ENCODE measurements at regions not wholly inside any gene's neighbourhood (a gene's known extent, or its start where the extent isn't known, plus 50 kb on each side); places are given as distances from the start of the nearest gene placed in this dataset.
"Not testable (repeated sequence)": the region's sequence is repeated elsewhere in the genome, so short reads cannot be mapped to it uniquely, and the experiment has no call there.

DNA sequence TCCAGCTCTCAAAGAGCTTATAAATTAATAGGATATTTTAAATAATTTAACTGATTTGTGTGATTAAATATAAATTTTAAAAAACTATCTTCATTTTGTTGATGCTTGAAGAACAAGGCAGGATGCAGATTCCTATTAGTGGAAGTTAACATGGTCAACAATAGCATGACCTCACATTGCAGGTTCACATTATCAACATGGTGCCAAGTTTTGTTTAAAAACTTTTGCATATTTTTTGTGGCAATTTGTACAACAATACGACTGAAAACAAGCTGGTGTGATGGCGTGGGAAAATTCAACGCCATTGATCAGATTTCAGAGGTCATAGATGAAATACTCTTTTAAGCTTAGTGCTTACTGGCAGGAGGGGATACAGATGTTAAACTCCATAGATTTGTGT, 114.1 kb upstream of the MYO10 start:
- WGBS, 2 donors: 69 to 87% methylated on average over 3 of the region's 3 CpGs
- H3K4me1 ChIP-seq (ENCODE audit: control insufficient read depth in 1 of 2, insufficient read depth in 2 of 2, low read length in 2 of 2): no peaks in the 10 kb centered on the region
- H3K27me3 ChIP-seq (ENCODE audit: control insufficient read depth in 1 of 2, insufficient read depth in 2 of 2, low read length in 1 of 2): no peaks in the 10 kb centered on the region
- H3K4me3 ChIP-seq (ENCODE audit: low read length in 2 of 2): no peak overlapping the region
- DNase-seq: no peak
- H3K36me3 ChIP-seq (ENCODE audit: control insufficient read depth in 1 of 2, insufficient read depth in 2 of 2, low read length in 1 of 2): no peaks in the 10 kb centered on the region
- no peak for ATAC-seq (ENCODE audit: low FRiP score)
- no peaks in the 10 kb centered on the region for H3K9me3 ChIP-seq (ENCODE audit: control insufficient read depth, low read length)
- intact Hi-C loops (cut with DNase I): no loop called here
- H3K27ac ChIP-seq (ENCODE audit: low read depth in 1 of 2, low read length in 2 of 2): no peak overlapping the region

DNA sequence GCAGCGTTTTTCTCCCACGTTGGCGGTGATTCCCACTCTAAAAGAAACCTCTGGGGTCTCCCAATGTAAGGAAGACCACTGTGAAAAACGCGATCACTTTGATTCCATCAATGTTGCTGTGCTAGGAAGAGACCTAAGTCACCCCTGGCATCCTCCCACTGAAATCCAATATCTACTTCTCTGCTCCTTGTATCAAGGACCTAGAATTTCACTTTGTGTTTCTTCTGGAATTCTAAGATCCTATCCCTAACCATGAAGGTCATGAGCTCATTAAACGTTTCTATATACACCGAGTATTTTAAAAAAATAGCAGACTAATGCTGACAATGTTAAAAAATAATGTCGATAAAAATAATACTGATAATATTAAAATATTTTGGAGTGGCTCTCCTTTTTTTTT, 118.8 kb upstream of the MYO10 start:
- Histone ChIP-seq H3K36me3 (ENCODE audit: control insufficient read depth in 1 of 2, insufficient read depth in 2 of 2, low read length in 1 of 2) (no peaks in the 10 kb centered on the region), H3K4me1 (ENCODE audit: control insufficient read depth in 1 of 2, insufficient read depth in 2 of 2, low read length in 2 of 2) (peaks cover 0 to 4% of the 10 kb centered on the region in 2 donors), H3K9me3 (ENCODE audit: control insufficient read depth, low read length) (no peaks in the 10 kb centered on the region), H3K27ac (ENCODE audit: low read depth in 1 of 2, low read length in 2 of 2) (no peak overlapping the region), H3K4me3 (ENCODE audit: low read length in 2 of 2) (no peak overlapping the region), H3K27me3 (ENCODE audit: control insufficient read depth in 1 of 2, insufficient read depth in 2 of 2, low read length in 1 of 2) (no peaks in the 10 kb centered on the region)
- 70 to 72% methylated on average over 8 of the region's 8 CpGs for WGBS, 2 donors
- DNase-seq (no peak), ATAC-seq (ENCODE audit: low FRiP score) (no peak)
- intact Hi-C loops (cut with DNase I): no loop called here

DNA sequence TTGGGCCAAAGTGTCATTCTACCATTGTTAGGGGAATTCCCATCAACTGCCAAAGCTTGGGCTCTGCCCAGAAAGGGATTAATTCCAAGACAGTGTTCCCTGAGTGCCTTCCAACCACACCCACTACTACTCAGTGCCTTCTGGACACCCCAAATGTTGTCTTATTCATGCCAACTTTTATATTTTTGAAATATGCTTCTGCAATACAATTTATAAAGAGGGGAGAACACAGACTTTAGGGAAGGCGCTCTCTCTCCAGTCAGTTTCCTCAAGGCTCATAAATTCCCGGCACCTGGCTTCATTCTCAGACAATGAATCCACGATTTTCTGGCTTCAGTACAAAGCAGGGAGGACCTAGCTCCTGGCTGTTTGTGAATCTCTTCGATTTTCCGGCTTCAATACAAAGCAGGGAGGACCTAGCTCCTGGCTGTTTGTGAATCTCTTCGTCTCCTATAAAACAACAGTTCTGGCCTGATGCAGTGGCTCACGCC, 120.1 kb upstream of the MYO10 start:
- Histone ChIP-seq H3K27ac (ENCODE audit: low read depth in 1 of 2, low read length in 2 of 2) (no peak overlapping the region), H3K4me3 (ENCODE audit: low read length in 2 of 2) (no peak overlapping the region), H3K27me3 (ENCODE audit: control insufficient read depth in 1 of 2, insufficient read depth in 2 of 2, low read length in 1 of 2) (no peaks in the 10 kb centered on the region), H3K4me1 (ENCODE audit: control insufficient read depth in 1 of 2, insufficient read depth in 2 of 2, low read length in 2 of 2) (peaks cover 0 to 4% of the 10 kb centered on the region in 2 donors), H3K36me3 (ENCODE audit: control insufficient read depth in 1 of 2, insufficient read depth in 2 of 2, low read length in 1 of 2) (no peaks in the 10 kb centered on the region), H3K9me3 (ENCODE audit: control insufficient read depth, low read length) (no peaks in the 10 kb centered on the region)
- ATAC-seq (ENCODE audit: low FRiP score) (peak; percentile 16), DNase-seq (no peak)
- WGBS, 2 donors: 76 to 80% methylated on average over 7 of the region's 7 CpGs
- intact Hi-C loops (cut with DNase I): no loop called here

DNA sequence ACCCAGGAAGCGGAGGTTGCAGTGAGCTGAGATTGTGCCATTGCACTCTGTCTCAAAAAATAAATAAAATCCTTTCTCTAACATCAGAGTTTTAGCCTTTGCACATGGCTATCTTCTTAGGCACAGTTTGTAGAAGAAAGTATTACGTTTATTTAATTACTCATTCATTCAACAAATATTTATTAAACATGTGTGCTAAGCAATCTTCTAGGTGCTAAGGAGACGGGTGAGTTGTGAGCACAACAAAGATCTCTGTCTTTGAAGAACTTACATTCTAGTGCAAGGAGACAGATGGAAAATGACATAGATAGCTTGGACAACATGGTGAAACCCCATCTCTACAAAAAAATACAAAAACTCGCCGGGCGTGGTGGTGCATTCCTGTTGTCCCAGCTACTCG, 122.3 kb upstream of the MYO10 start:
- no peak for DNase-seq
- intact Hi-C loops (cut with DNase I): no loop called here
- no peak overlapping the region for H3K27ac ChIP-seq (ENCODE audit: low read depth in 1 of 2, low read length in 2 of 2)
- no peaks in the 10 kb centered on the region for H3K9me3 ChIP-seq (ENCODE audit: control insufficient read depth, low read length)
- peaks cover 0 to 4% of the 10 kb centered on the region in 2 donors for H3K4me1 ChIP-seq (ENCODE audit: control insufficient read depth in 1 of 2, insufficient read depth in 2 of 2, low read length in 2 of 2)
- no peaks in the 10 kb centered on the region for H3K36me3 ChIP-seq (ENCODE audit: control insufficient read depth in 1 of 2, insufficient read depth in 2 of 2, low read length in 1 of 2)
- no peak for ATAC-seq (ENCODE audit: low FRiP score)
- 76 to 81% methylated on average over 7 of the region's 7 CpGs for WGBS, 2 donors
- no peak overlapping the region for H3K4me3 ChIP-seq (ENCODE audit: low read length in 2 of 2)
- H3K27me3 ChIP-seq (ENCODE audit: control insufficient read depth in 1 of 2, insufficient read depth in 2 of 2, low read length in 1 of 2): no peaks in the 10 kb centered on the region

DNA sequence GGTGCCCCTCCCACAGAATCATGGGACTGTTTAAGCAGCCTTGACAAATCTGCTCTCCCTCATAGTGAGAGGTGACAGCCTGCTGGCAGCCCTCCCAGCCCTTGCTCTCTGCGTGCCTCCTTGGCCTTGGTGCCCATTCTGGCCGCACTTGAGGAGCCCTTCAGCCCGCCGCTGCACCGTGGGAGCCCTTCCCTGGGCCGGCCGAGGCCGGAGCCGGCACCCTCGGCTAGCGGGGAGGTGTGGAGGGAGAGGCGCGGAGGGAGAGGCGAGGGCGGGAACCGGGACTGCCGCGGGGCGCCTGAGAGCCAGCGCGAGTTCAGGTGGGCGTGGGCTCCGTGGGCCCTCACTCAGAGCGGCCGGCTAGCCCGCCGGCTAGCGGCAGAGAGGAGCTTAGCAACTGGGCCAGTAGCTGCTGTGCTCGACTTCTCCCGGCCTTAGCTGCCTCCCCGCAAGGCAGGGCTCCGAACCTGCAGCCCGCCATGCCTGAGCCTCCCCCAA, 125.9 kb upstream of the MYO10 start:
- no peak overlapping the region for H3K4me3 ChIP-seq (ENCODE audit: low read length in 2 of 2)
- intact Hi-C loops (cut with DNase I): no loop called here
- no peaks in the 10 kb centered on the region for H3K36me3 ChIP-seq (ENCODE audit: control insufficient read depth in 1 of 2, insufficient read depth in 2 of 2, low read length in 1 of 2)
- no peak overlapping the region for H3K27ac ChIP-seq (ENCODE audit: low read depth in 1 of 2, low read length in 2 of 2)
- DNase-seq (no peak), ATAC-seq (ENCODE audit: low FRiP score) (no peak)
- H3K9me3 ChIP-seq (ENCODE audit: control insufficient read depth, low read length): no peaks in the 10 kb centered on the region
- 89 to 94% methylated on average over 26 to 33 of the region's 33 CpGs for WGBS, 2 donors
- no peaks in the 10 kb centered on the region for H3K27me3 ChIP-seq (ENCODE audit: control insufficient read depth in 1 of 2, insufficient read depth in 2 of 2, low read length in 1 of 2)
- H3K4me1 ChIP-seq (ENCODE audit: control insufficient read depth in 1 of 2, insufficient read depth in 2 of 2, low read length in 2 of 2): peaks cover 0 to 4% of the 10 kb centered on the region in 2 donors

DNA sequence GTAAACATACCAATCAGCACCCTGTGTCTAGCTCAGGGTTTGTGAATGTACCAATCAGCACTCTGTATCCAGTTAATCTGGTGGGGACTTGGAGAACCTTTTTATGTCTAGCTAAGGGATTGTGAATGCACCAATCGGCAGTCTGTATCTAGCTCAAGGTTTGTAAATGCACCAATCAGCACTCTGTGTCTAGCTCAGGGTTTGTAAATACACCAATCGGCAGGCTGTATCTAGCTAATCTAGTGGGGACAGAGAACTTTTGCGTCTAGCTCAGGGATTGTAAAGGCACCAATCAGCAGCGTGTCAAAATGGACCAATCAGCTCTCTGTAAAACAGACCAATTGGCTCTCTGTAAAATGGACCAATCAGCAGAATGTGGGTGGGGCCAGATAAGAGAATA, 126.7 kb upstream of the MYO10 start:
- H3K27ac ChIP-seq (ENCODE audit: low read depth in 1 of 2, low read length in 2 of 2): not testable (repeated sequence)

DNA sequence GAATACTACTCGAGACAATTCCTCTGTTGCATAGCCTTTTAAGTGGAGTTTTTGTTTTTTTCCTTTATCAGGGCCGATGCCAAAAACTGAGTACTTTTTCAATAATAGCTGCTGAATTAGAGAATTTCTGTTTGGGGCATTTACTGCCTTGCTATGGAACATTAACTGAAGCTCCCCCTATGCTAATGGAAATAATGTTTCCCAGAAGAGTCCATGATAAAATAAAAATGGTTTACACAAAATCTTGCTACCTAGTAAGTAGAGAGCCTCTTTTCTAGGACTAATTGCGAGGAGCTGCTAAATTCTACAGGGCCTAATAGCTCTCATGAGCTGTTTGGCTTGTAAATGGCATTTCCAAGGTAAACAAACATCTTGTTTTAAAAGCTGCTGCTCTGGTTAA, 128.2 kb upstream of the MYO10 start:
- Histone ChIP-seq H3K4me3 (ENCODE audit: low read length in 2 of 2) (no peak overlapping the region), H3K27ac (ENCODE audit: low read depth in 1 of 2, low read length in 2 of 2) (no peak overlapping the region), H3K9me3 (ENCODE audit: control insufficient read depth, low read length) (no peaks in the 10 kb centered on the region), H3K4me1 (ENCODE audit: control insufficient read depth in 1 of 2, insufficient read depth in 2 of 2, low read length in 2 of 2) (no peaks in the 10 kb centered on the region), H3K27me3 (ENCODE audit: control insufficient read depth in 1 of 2, insufficient read depth in 2 of 2, low read length in 1 of 2) (no peaks in the 10 kb centered on the region), H3K36me3 (ENCODE audit: control insufficient read depth in 1 of 2, insufficient read depth in 2 of 2, low read length in 1 of 2) (no peaks in the 10 kb centered on the region)
- no peak for ATAC-seq (ENCODE audit: low FRiP score)
- intact Hi-C loops (cut with DNase I): no loop called here
- DNase-seq: no peak
- 57 to 59% methylated on average over 3 of the region's 3 CpGs for WGBS, 2 donors

More for the DNA sequence above, 126.7 kb upstream of the MYO10 start:
- intact Hi-C loops (cut with DNase I); H3K36me3 ChIP-seq (ENCODE audit: control insufficient read depth in 1 of 2, insufficient read depth in 2 of 2, low read length in 1 of 2); H3K27me3 ChIP-seq (ENCODE audit: control insufficient read depth in 1 of 2, insufficient read depth in 2 of 2, low read length in 1 of 2); H3K4me3 ChIP-seq (ENCODE audit: low read length in 2 of 2); DNase-seq; ATAC-seq (ENCODE audit: low FRiP score); H3K9me3 ChIP-seq (ENCODE audit: control insufficient read depth, low read length); H3K4me1 ChIP-seq (ENCODE audit: control insufficient read depth in 1 of 2, insufficient read depth in 2 of 2, low read length in 2 of 2): not testable (repeated sequence)
- WGBS, 2 donors: 97% methylated on average over 4 of the region's 4 CpGs

DNA sequence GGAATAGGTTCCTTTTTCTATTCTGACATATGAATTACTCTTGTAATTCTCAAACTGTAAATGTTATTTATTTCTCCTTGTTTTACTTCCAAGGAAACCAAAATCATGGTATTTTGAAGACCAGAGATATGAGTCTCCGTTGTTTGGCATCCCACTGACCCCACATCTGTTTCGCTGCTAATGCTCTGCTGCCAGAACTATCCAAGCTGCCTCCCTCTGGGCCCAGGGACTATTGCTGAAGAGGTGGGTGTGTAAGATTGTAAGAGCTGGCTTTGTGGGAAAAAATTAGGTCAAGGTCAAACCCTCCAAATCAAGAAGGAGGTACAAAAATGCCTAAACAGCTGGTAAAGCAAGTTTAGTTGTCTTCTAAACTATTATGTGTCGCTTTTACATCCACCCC, 129.4 kb upstream of the MYO10 start:
- ATAC-seq (ENCODE audit: low FRiP score): no peak
- Histone ChIP-seq H3K27me3 (ENCODE audit: control insufficient read depth in 1 of 2, insufficient read depth in 2 of 2, low read length in 1 of 2) (no peaks in the 10 kb centered on the region), H3K4me1 (ENCODE audit: control insufficient read depth in 1 of 2, insufficient read depth in 2 of 2, low read length in 2 of 2) (no peaks in the 10 kb centered on the region), H3K9me3 (ENCODE audit: control insufficient read depth, low read length) (no peaks in the 10 kb centered on the region), H3K27ac (ENCODE audit: low read depth in 1 of 2, low read length in 2 of 2) (no peak overlapping the region), H3K4me3 (ENCODE audit: low read length in 2 of 2) (no peak overlapping the region), H3K36me3 (ENCODE audit: control insufficient read depth in 1 of 2, insufficient read depth in 2 of 2, low read length in 1 of 2) (no peaks in the 10 kb centered on the region)
- DNase-seq: no peak
- intact Hi-C loops (cut with DNase I): no loop called here
- WGBS, 2 donors: 66 to 78% methylated on average over 3 of the region's 3 CpGs

DNA sequence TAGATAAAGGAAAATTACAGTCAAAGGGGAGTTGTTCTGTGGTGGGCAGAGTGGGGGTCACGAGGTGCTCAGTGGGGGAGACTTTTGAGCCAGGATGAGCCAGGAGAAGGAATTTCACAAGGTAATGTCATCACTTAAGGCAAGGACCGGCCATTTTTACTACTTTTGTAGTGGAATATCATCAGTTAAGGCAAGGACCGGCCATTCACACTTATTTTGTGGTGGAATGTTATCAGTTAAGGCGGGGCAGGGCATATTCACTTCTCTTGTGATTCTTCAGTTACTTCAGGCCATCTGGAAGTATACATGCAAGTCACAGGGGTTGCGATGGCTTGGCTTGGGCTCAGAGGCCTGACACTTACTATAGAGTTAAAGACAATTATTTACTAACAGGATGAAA, 129.9 kb upstream of the MYO10 start:
- H3K4me3 ChIP-seq (ENCODE audit: low read length in 2 of 2); H3K9me3 ChIP-seq (ENCODE audit: control insufficient read depth, low read length); H3K4me1 ChIP-seq (ENCODE audit: control insufficient read depth in 1 of 2, insufficient read depth in 2 of 2, low read length in 2 of 2); intact Hi-C loops (cut with DNase I); H3K36me3 ChIP-seq (ENCODE audit: control insufficient read depth in 1 of 2, insufficient read depth in 2 of 2, low read length in 1 of 2); H3K27ac ChIP-seq (ENCODE audit: low read depth in 1 of 2, low read length in 2 of 2); ATAC-seq (ENCODE audit: low FRiP score); DNase-seq; H3K27me3 ChIP-seq (ENCODE audit: control insufficient read depth in 1 of 2, insufficient read depth in 2 of 2, low read length in 1 of 2): not testable (repeated sequence)
- WGBS, 2 donors: 88 to 92% methylated on average over 5 of the region's 5 CpGs

All from aorta (tissue), 5 donors.